ENCODE measurements at regions not wholly inside any gene's neighbourhood (a gene's known extent, or its start where the extent isn't known, plus 50 kb on each side); places are given as distances from the start of the nearest gene placed in this dataset.

DNA sequence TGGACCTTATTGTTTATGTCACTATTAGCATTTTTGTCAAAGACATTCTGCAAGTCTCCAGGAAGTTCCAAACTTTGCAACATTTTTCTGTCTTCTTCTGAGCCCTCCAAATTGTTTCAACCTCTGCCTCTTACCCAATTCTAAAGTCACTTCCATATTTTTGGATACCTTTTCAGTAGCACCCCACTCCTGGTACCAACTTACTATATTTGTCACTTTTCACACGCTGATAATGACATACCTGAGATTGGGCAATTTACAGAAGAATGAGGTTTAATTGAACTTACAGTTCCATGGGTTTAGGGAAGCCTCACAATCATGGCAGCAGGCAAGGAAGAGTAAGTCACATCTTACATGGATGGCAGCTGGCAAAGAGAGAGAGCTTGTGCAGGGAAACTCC is 1206.5 kb upstream of the EPHA6 start:
- TF ChIP-seq EZH2 (IDR thresholded peaks at IDR 0.05; ENCODE audit: low read depth, low read length, severe bottlenecking) (no peak), SP2 (IDR thresholded peaks at IDR 0.05; ENCODE audit: low read length) (no peak), YY1 (IDR thresholded peaks at IDR 0.05; ENCODE audit: low read depth, low read length) (no peak), RAD21 (IDR thresholded peaks at IDR 0.05 in 1 of 2, conservative IDR thresholded peaks at IDR 0.05 in 1 of 2; ENCODE audit: low read depth in 2 of 2, low read length in 2 of 2) (no peak), MAFK (IDR thresholded peaks at IDR 0.05; ENCODE audit: low read depth, low read length) (no peak)
- TF ChIP-seq, protein P1, sequence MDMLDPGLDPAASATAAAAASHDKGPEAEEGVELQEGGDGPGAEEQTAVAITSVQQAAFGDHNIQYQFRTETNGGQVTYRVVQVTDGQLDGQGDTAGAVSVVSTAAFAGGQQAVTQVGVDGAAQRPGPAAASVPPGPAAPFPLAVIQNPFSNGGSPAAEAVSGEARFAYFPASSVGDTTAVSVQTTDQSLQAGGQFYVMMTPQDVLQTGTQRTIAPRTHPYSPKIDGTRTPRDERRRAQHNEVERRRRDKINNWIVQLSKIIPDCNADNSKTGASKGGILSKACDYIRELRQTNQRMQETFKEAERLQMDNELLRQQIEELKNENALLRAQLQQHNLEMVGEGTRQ (IDR thresholded peaks at IDR 0.05; ENCODE audit: low read length): no peak
- TF ChIP-seq, protein P2, sequence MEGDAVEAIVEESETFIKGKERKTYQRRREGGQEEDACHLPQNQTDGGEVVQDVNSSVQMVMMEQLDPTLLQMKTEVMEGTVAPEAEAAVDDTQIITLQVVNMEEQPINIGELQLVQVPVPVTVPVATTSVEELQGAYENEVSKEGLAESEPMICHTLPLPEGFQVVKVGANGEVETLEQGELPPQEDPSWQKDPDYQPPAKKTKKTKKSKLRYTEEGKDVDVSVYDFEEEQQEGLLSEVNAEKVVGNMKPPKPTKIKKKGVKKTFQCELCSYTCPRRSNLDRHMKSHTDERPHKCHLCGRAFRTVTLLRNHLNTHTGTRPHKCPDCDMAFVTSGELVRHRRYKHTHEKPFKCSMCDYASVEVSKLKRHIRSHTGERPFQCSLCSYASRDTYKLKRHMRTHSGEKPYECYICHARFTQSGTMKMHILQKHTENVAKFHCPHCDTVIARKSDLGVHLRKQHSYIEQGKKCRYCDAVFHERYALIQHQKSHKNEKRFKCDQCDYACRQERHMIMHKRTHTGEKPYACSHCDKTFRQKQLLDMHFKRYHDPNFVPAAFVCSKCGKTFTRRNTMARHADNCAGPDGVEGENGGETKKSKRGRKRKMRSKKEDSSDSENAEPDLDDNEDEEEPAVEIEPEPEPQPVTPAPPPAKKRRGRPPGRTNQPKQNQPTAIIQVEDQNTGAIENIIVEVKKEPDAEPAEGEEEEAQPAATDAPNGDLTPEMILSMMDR (IDR thresholded peaks at IDR 0.05; ENCODE audit: control extremely low read depth in 1 of 3, insufficient read depth in 1 of 3, low read depth in 1 of 3, low read length in 3 of 3): no peak
- TF ChIP-seq, protein P3, sequence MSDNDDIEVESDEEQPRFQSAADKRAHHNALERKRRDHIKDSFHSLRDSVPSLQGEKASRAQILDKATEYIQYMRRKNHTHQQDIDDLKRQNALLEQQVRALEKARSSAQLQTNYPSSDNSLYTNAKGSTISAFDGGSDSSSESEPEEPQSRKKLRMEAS (IDR thresholded peaks at IDR 0.05): no peak

Measured in H1 (cell line).